BE2C (cell line): ENCODE measurements at regions not wholly inside any gene's neighbourhood (a gene's known extent, or its start where the extent isn't known, plus 50 kb on each side); places are given as distances from the start of the nearest gene placed in this dataset.
"Not testable (repeated sequence)": the region's sequence is repeated elsewhere in the genome, so short reads cannot be mapped to it uniquely, and the experiment has no call there.

Source experiments
- DNase-seq: peaks from one replicate; pipeline ENCODE4 v3.0.0-alpha.2; 2020
- H3K27me3 ChIP-seq: fragments of 250-450 bp; sonication (Bioruptor Pico); 2 replicates; pipeline ENCODE4 v1.5.1; 2020; ENCODE audit warnings: mild to moderate bottlenecking
- H3K36me3 ChIP-seq: fragments of 250-450 bp; sonication (Bioruptor Pico); 2 replicates; pipeline ENCODE4 v1.5.1; 2020; ENCODE audit warnings: mild to moderate bottlenecking
- H3K4me1 ChIP-seq: fragments of 250-450 bp; sonication (Bioruptor Pico); 2 replicates; pipeline ENCODE4 v1.5.1; 2020
- H3K4me3 ChIP-seq: 2 replicates; pipeline ENCODE4 v1.5.1; 2011; ENCODE audit warnings: low read depth, low read length
- H3K9me3 ChIP-seq: fragments of 250-450 bp; sonication (Bioruptor Pico); 2 replicates; pipeline ENCODE4 v1.5.1; 2020
- CTCF ChIP-seq: IDR thresholded peaks from 2 replicates; pipeline ENCODE4 v1.5.1; 2012; ENCODE audit warnings: mild to moderate bottlenecking, low read depth, low read length

DNA sequence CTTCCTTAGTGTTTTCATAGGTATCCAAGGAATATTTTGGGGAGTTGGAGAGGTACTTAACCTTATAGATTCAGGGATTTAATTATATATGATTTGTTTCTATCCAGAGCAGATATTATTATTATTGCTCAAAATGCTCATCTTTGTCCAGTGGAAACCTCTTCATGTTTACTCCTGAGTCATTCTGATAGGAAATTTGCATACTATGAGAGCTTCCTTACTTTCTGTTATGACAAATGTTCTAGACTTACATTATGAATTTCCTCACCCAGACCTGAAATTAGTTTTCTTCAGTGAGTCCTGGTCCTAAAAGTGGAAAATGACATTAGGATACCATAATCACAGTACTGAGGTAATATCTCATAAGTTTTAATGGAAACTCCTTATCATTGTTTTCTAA is 57.5 kb upstream of the PLPPR5 start:
- Histone ChIP-seq H3K27me3 (no peaks in the 10 kb centered on the region), H3K9me3 (no peaks in the 10 kb centered on the region), H3K4me1 (no peaks in the 10 kb centered on the region), H3K4me3 (no peak overlapping the region), H3K36me3 (no peaks in the 10 kb centered on the region)
- TF ChIP-seq CTCF, result no peak
- DNase-seq, result no peak

DNA sequence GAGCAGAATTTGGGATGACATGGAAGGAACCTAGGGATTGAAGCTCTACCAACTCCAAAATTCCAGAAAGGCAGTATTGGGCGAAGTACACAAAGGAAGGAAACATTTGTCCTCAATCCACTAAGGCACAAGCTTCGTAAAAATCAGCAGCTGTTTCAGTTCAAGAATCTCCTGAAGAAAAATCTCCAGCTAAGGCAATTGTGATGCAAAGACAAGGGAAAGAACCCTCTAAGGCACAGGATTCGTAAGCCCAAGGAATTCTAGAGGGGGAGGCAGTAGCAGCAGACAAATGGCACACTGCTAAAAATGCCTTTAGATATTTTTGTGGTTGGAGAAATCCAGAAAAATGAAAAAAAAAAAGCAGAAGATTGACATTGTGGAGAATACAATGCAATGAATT is 64.5 kb upstream of the PLPPR5 start:
- Histone ChIP-seq H3K9me3 (no peaks in the 10 kb centered on the region), H3K4me1 (no peaks in the 10 kb centered on the region), H3K4me3 (no peak overlapping the region), H3K27me3 (no peaks in the 10 kb centered on the region), H3K36me3 (no peaks in the 10 kb centered on the region)
- DNase-seq, result no peak
- no peak for TF ChIP-seq CTCF

GRCh38 chr1:99078529-99078928 is 73.9 kb upstream of the PLPPR5 start:
- H3K4me1 ChIP-seq, H3K36me3 ChIP-seq: not testable (repeated sequence)

DNA sequence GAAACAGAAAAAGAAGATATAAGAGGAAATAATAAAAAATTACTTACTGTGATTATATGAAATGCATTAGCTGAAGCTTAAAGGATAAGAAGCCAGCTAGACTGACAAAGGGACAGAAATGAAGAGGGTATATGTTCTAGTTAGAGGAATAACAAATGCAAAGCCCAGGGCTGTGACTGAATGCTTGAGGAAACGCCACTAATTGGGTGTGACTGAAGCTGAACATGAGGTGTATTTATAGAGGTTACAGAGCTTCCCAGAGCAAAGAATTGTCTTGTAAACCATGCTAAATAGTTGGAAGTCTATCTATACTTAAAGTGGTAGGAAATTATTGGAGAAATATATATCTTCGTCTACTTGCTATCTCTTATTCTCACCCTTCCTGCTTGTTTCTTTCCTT is 77.7 kb upstream of the PLPPR5 start:
- Histone ChIP-seq H3K27me3 (no peaks in the 10 kb centered on the region), H3K36me3 (no peaks in the 10 kb centered on the region), H3K4me1 (no peaks in the 10 kb centered on the region), H3K4me3 (no peak overlapping the region), H3K9me3 (no peaks in the 10 kb centered on the region)
- no peak for TF ChIP-seq CTCF
- DNase-seq, result no peak

More at GRCh38 chr1:99078529-99078928, 73.9 kb upstream of the PLPPR5 start:
- not testable (repeated sequence) for DNase-seq, H3K4me3 ChIP-seq, H3K27me3 ChIP-seq, H3K9me3 ChIP-seq

GRCh38 chr1:99083338-99083737 is 78.7 kb upstream of the PLPPR5 start:
- TF ChIP-seq CTCF, result no peak
- H3K27me3 ChIP-seq, result no peaks in the 10 kb centered on the region
- no peak for DNase-seq

GRCh38 chr1:99084562-99084961 is 79.9 kb upstream of the PLPPR5 start:
- no peaks in the 10 kb centered on the region for H3K27me3 ChIP-seq
- no peaks in the 10 kb centered on the region for H3K4me1 ChIP-seq
- no peaks in the 10 kb centered on the region for H3K36me3 ChIP-seq

More at GRCh38 chr1:99083338-99083737, 78.7 kb upstream of the PLPPR5 start:
- no peaks in the 10 kb centered on the region for H3K4me1 ChIP-seq
- no peak overlapping the region for H3K4me3 ChIP-seq
- no peaks in the 10 kb centered on the region for H3K9me3 ChIP-seq
- H3K36me3 ChIP-seq, result no peaks in the 10 kb centered on the region

More at GRCh38 chr1:99084562-99084961, 79.9 kb upstream of the PLPPR5 start:
- no peak for TF ChIP-seq CTCF
- no peak overlapping the region for H3K4me3 ChIP-seq
- DNase-seq, result no peak
- H3K9me3 ChIP-seq, result no peaks in the 10 kb centered on the region
